SJSA1 (cell line): ENCODE measurements at regions not wholly inside any gene's neighbourhood (a gene's known extent, or its start where the extent isn't known, plus 50 kb on each side); places are given as distances from the start of the nearest gene placed in this dataset.
"Not testable (repeated sequence)": the region's sequence is repeated elsewhere in the genome, so short reads cannot be mapped to it uniquely, and the experiment has no call there.

Experiments used
- DNase-seq, 2 experiments: peaks; one replicate each; pipeline ENCODE4 v3.0.0-alpha.2; 2015 to 2020; ENCODE audit warnings: low spot score in 2 of 2, low read depth in 1 of 2
- H3K27ac ChIP-seq: fragments of 250-450 bp; sonication (Bioruptor Pico); 2 replicates; pipeline ENCODE4 v1.5.1; 2020; ENCODE audit warnings: mild to moderate bottlenecking, moderate library complexity
- H3K27me3 ChIP-seq: fragments of 250-450 bp; sonication (Bioruptor Pico); replicated peaks from 2 replicates; pipeline ENCODE4 v1.5.1; 2020; ENCODE audit warnings: mild to moderate bottlenecking, moderate library complexity
- H3K36me3 ChIP-seq: fragments of 250-450 bp; sonication (Bioruptor Pico); 2 replicates; pipeline ENCODE4 v1.5.1; 2020; ENCODE audit warnings: mild to moderate bottlenecking
- H3K4me1 ChIP-seq: fragments of 250-450 bp; sonication (Bioruptor Pico); replicated peaks from 2 replicates; pipeline ENCODE4 v1.6.1; 2021; ENCODE audit warnings: mild to moderate bottlenecking
- H3K4me3 ChIP-seq: fragments of 250-450 bp; sonication (Bioruptor Pico); 2 replicates; pipeline ENCODE4 v1.5.1; 2020; ENCODE audit warnings: mild to moderate bottlenecking
- H3K9me3 ChIP-seq: fragments of 250-450 bp; sonication (Bioruptor Pico); replicated peaks from 2 replicates; pipeline ENCODE4 v1.5.1; 2020; ENCODE audit warnings: mild to moderate bottlenecking

DNA sequence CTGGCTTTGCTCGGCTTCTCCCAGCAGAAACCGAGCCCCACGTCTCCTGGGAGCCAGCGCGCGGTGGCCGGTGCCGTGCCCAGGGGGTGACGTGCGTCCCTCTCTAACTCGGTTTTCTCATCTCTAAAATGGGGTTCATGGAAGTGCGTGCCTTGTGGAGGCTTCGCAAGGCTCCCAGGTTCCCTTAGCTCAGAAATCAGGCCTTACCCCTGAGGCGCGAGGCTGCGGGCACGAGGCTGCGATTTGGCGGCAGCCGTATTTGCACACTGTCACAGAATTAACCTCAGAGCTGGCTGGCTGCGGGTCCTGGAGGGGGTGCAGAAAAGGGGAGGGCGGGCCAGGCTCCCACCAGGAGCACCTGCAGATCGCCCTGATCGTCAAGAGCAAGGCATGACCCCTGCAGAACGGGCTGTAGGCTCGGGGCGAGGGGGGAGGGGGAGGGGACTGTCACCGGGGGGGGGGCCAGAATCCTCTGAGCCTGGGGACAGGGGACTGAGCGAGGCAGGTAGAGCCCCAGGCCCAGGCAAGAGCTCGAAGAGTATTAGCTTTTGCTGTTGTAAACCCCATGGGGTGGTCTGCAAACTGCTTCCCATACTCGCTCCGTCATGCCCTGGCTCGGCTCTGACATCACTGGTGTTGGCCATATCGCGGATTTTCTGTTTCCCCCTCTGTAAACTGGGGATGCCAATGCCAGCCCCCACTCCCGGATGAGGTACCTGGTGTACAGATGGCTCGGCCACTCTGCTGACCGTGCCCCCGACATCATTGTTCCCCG is 62.2 kb downstream of the CCNE1 start:
- H3K27ac ChIP-seq, result no peak overlapping the region
- H3K4me3 ChIP-seq, result peak overlapping the region; percentile 41
- H3K9me3 ChIP-seq, result no peaks in the 10 kb centered on the region
- H3K4me1 ChIP-seq, result peaks cover 25% of the 10 kb centered on the region
- no peaks in the 10 kb centered on the region for H3K36me3 ChIP-seq
- H3K27me3 ChIP-seq, result no peaks in the 10 kb centered on the region
- DNase-seq, result no peak

DNA sequence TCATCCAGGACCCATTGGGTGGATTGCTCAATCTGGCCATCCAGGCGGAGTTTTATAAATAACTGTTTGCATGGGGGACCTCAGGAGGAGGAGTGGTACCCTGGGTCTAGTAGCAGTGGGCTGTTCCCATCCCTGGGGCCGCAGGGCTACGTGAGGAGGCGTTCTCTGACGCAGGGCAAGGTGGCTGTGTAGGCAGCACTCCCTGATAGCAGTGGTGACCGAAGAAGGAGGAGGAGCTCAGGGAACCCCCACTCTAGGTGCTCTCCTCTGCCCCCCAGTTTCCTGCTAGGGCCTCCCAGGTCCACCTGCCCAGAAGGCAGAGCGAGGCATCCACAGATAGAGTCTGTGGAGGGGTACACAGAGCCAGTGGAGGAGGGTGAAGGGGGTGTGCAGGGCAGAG is 64.1 kb downstream of the CCNE1 start:
- no peaks in the 10 kb centered on the region for H3K9me3 ChIP-seq
- H3K4me3 ChIP-seq, result no peak overlapping the region

DNA sequence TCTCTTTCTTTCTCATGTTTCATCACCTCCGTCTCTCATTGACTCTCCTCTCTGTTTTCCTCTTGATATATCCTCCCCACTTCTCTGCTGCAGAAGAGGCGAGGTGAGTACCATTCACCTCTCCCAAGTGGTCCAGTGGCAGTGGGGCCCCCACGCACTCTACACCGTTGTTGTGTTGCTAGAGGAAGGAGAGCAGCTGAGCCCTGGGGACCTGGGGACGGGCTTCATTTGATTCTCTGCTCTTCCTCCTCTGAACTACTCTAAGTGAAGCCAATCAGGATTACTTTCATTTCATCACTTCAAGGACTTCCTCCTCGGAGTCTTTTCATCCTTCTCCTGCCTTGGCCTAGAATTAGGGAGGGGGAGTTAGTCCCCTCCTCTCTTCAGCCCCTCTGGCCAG is 64.6 kb downstream of the CCNE1 start:
- Histone ChIP-seq H3K4me3 (no peak overlapping the region), H3K4me1 (peaks cover 25% of the 10 kb centered on the region), H3K27me3 (no peaks in the 10 kb centered on the region), H3K9me3 (no peaks in the 10 kb centered on the region), H3K36me3 (no peaks in the 10 kb centered on the region), H3K27ac (no peak overlapping the region)
- DNase-seq, result no peak

More for the DNA sequence above, 64.1 kb downstream of the CCNE1 start:
- Histone ChIP-seq H3K27me3 (no peaks in the 10 kb centered on the region), H3K27ac (no peak overlapping the region), H3K36me3 (no peaks in the 10 kb centered on the region), H3K4me1 (peaks cover 25% of the 10 kb centered on the region)
- no peak for DNase-seq

DNA sequence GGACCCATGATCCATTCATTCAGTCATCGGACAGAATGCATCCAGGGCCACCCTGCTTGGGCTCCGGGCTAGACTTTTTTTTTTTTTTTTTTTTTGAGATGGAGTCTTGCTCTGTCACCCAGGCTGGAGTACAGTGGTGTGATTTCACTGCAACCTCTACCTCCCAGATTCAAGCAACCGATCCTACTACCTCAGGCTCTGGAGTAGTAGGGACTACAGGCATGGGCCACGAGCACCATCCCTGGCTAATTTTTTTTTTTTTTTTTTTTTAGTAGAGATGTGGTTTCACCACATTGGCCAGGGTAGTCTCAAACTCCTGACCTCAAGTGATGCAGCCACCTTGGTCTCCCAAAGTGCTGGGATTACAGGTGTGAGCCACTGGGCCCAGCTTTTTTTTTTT is 65.1 kb downstream of the CCNE1 start:
- DNase-seq, H3K36me3 ChIP-seq, H3K27ac ChIP-seq, H3K4me3 ChIP-seq, H3K27me3 ChIP-seq, H3K9me3 ChIP-seq: not testable (repeated sequence)
- H3K4me1 ChIP-seq, result peaks cover 25% of the 10 kb centered on the region

DNA sequence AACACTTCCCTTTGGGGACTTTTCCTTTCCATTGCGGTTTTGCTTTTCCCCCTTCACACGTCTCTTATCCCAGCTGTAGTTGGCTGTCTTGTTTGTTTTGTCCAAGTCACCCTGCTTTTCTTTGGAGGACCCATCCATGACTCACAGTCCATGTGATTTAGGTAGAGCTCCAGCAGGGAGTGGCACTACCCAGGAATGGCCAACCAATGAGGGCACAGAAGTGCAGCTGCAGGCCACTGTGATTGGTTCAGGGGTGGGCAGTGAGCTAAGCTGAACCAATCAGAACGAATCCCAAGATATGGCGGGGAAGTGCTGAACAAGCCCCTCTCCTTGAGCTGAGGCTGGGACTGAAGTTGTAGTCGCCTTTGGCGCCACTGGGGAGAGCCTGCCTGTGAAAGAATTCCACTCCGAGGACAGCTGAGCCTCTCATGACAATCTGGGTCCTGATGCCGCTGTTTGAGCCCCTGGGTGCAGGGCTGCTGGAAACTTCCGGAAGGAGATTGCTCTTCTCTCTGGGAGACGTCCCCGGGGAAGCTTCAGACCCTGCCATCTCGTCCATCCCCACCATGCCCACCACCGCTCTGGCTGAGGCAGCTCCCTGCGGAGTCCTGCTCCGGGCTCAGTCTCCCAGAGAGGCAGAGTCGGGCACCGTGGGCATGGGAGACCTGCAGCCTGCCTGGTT is 62.9 kb upstream of the URI1 start:
- peak; percentile 32 to 60 for DNase-seq
- Histone ChIP-seq H3K9me3 (no peaks in the 10 kb centered on the region), H3K36me3 (no peaks in the 10 kb centered on the region), H3K4me1 (peaks cover 14% of the 10 kb centered on the region), H3K4me3 (no peak overlapping the region), H3K27me3 (no peaks in the 10 kb centered on the region), H3K27ac (no peak overlapping the region)

DNA sequence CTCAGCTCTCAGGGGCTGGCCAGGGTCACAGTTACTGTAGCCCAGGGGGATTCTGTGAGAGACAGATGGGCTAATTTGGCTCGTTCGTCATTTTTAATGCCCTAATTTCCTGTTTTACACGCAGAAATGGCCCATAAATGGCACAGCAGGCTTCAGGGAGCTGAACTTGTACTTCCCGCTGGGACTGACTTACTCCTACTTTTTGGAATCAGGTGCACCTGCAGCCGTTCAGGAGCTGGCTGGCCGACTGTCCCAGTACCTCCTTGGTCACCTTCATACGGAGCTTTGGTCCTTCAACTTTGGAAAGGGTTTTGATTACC is 62.4 kb upstream of the URI1 start:
- no peak for DNase-seq
- H3K36me3 ChIP-seq, result no peaks in the 10 kb centered on the region
- H3K4me3 ChIP-seq, result no peak overlapping the region
- H3K27me3 ChIP-seq, result no peaks in the 10 kb centered on the region
- no peaks in the 10 kb centered on the region for H3K9me3 ChIP-seq
- H3K27ac ChIP-seq, result no peak overlapping the region
- peaks cover 10% of the 10 kb centered on the region for H3K4me1 ChIP-seq

DNA sequence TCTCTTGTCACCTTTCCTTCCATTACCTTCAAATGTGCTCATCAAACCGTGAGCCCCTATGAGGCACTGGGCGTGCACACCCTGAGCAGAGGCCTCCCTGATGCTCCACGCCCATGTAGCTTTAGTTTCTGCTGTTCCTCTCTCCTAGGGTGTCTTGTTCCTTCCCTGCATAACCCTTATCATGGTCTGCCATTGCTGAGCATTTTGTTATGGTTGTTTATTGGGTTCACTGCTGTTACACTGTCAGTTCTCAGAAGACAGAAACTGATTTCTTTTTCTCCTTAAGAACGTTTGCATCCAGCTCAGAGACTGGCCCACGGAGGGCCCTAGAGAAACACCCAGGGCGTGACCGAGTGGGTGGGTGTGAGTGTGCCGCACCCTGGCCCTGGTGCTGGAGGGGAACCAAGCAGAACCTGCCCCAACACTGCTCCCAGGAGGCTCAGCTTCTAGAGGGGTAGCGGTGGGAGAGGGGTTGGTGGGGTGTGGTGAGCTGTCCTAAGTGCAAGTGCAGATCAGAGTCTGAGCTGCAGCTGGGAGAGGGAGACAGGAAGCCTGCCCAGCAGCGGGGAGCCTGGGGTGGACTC is 61.4 kb upstream of the URI1 start:
- no peaks in the 10 kb centered on the region for H3K27me3 ChIP-seq
- H3K4me3 ChIP-seq, result no peak overlapping the region
- H3K36me3 ChIP-seq, result no peaks in the 10 kb centered on the region
- no peak overlapping the region for H3K27ac ChIP-seq
- DNase-seq, result no peak
- H3K9me3 ChIP-seq, result no peaks in the 10 kb centered on the region
- peaks cover under 1% of the 10 kb centered on the region for H3K4me1 ChIP-seq

DNA sequence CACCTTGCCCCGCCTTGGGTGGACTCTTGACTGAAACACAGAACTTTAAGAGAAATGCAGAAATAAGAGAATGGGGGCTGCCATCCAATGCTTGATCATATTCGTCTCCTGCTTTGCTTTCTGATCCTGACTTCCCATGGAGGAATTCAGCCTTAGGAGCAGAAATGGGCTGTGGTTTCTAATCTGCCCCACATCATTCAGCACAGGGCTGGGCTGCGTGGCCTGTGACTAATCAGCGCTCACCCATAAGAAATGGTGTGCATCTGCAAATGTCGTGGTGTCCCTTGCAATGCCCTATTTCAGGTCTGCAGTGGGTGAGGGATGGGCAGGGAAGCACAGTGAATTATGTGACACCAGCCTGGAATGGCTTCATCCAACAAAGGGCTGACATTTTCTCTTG is 60.7 kb upstream of the URI1 start:
- H3K27me3 ChIP-seq, result no peaks in the 10 kb centered on the region
- H3K27ac ChIP-seq, result no peak overlapping the region
- H3K4me3 ChIP-seq, result no peak overlapping the region
- no peaks in the 10 kb centered on the region for H3K36me3 ChIP-seq
- H3K4me1 ChIP-seq, result no peaks in the 10 kb centered on the region; the same call in 1 of the 2 replicates
- no peak for DNase-seq
- no peaks in the 10 kb centered on the region for H3K9me3 ChIP-seq

DNA sequence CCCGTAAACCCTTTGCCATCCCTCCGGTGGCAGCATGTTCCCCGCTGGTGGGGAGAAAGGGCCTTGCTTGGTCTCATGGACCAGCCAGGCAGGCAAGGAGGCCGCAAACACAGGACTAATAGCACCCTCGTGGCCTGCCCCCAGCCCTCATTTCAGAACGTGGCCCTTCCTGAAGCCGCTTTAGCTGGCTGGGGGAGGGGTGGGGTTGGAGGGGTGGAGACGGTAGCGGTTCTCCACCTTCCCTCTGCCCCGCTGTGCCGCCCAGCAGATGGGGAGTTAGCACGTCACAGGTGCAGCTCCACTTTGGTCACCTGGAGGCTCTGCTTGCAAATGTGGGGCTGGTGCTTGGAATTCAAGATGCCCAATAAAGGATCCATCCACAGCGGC is 59.3 kb upstream of the URI1 start:
- no peaks in the 10 kb centered on the region; the same call in 1 of the 2 replicates for H3K4me1 ChIP-seq

DNA sequence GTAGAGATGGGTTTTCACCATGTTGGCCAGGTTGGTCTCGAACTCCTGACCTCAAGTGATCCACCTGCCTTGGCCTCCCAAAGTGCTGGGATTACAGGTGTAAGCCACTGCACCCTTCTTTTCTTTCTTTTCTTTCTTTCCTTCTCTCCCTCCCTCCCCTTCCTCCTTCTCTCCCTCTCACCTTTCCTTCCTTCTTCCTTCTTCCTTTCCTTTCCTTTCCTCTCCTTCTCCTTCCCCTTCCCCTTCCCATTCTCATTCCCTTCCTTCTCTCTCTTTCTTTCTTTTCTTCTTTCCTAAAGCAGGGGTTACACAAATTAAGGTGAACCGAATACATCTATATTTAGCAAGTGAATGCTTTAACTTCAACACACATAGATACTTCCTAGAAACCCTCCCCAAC is 58.0 kb upstream of the URI1 start:
- Histone ChIP-seq H3K27ac (no peak overlapping the region), H3K4me3 (no peak overlapping the region), H3K9me3 (no peaks in the 10 kb centered on the region), H3K36me3 (no peaks in the 10 kb centered on the region), H3K4me1 (no peaks in the 10 kb centered on the region; the same call in 1 of the 2 replicates), H3K27me3 (no peaks in the 10 kb centered on the region)
- DNase-seq, result no peak

More for the DNA sequence above, 59.3 kb upstream of the URI1 start:
- Histone ChIP-seq H3K4me3 (no peak overlapping the region), H3K27me3 (no peaks in the 10 kb centered on the region), H3K9me3 (no peaks in the 10 kb centered on the region), H3K36me3 (no peaks in the 10 kb centered on the region), H3K27ac (no peak overlapping the region)
- no peak for DNase-seq

DNA sequence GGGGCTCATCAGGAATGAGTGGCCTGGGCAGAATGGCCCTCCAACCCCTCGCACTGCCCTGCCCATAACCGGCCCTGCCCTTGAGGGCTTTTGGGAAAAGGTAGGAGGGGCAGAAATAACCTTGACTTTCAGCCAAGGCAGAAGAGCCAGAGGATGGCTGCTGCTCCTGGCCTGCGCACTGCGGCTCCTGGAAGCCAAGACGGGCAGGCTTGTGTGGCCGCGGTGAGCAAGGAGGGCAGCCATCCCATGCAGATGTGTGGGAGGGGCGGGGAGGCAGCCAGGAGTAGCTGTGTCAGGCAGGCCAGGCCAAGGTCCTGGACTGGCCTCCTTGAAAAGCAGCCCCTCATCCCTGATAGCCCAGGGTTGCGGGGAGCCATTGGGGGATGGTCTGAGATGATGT is 57.6 kb upstream of the URI1 start:
- H3K27ac ChIP-seq, result no peak overlapping the region
- no peaks in the 10 kb centered on the region for H3K27me3 ChIP-seq
- no peak overlapping the region for H3K4me3 ChIP-seq
- H3K9me3 ChIP-seq, result no peaks in the 10 kb centered on the region
- no peaks in the 10 kb centered on the region for H3K4me1 ChIP-seq
- no peaks in the 10 kb centered on the region for H3K36me3 ChIP-seq
- no peak for DNase-seq

- not testable (repeated sequence) for H3K27ac ChIP-seq, H3K4me1 ChIP-seq, H3K36me3 ChIP-seq, H3K9me3 ChIP-seq, DNase-seq, H3K4me3 ChIP-seq, H3K27me3 ChIP-seq
Measured at GRCh38 chr19:29886106-29886505, 55.9 kb upstream of the URI1 start.

GRCh38 chr19:29886586-29886985 is 55.5 kb upstream of the URI1 start:
- no peaks in the 10 kb centered on the region for H3K4me1 ChIP-seq
- no peak for DNase-seq
- no peaks in the 10 kb centered on the region for H3K36me3 ChIP-seq
- no peaks in the 10 kb centered on the region for H3K9me3 ChIP-seq
- H3K4me3 ChIP-seq, result no peak overlapping the region
- no peaks in the 10 kb centered on the region for H3K27me3 ChIP-seq
- H3K27ac ChIP-seq, result no peak overlapping the region

- Histone ChIP-seq H3K4me1 (no peaks in the 10 kb centered on the region), H3K27ac (no peak overlapping the region), H3K27me3 (no peaks in the 10 kb centered on the region), H3K36me3 (no peaks in the 10 kb centered on the region), H3K9me3 (no peaks in the 10 kb centered on the region), H3K4me3 (no peak overlapping the region)
- no peak for DNase-seq
Measured at GRCh38 chr19:29887442-29887855, 54.6 kb upstream of the URI1 start.
